Fibroblast of lung (primary cell): ENCODE measurements at regions not wholly inside any gene's neighbourhood (a gene's known extent, or its start where the extent isn't known, plus 50 kb on each side); places are given as distances from the start of the nearest gene placed in this dataset.

Experiments
- DNase-seq, 2 donors: peaks; one replicate each; pipeline versions ENCODE4 v3.0.0 to v3.0.0-alpha.2; 2010; ENCODE audit warnings: low read depth in 2 of 2
- H2AFZ ChIP-seq: 2 replicates; pipeline ENCODE4 v1.5.1; 2012; ENCODE audit warnings: low read length, control low read depth, inconsistent platforms
- H3K27ac ChIP-seq: 2 replicates; pipeline ENCODE4 v1.5.1; 2011; ENCODE audit warnings: low read length, control low read depth; ENCODE audit not compliant: insufficient read depth
- H3K27me3 ChIP-seq: 2 replicates; pipeline ENCODE4 v1.5.1; 2011; ENCODE audit warnings: mild to moderate bottlenecking, low read length; ENCODE audit not compliant: control insufficient read depth, insufficient read depth
- H3K36me3 ChIP-seq: 2 replicates; pipeline ENCODE4 v1.5.1; 2011; ENCODE audit warnings: low read length; ENCODE audit not compliant: control insufficient read depth, insufficient read depth
- H3K4me1 ChIP-seq: 2 replicates; pipeline ENCODE4 v1.5.1; 2011; ENCODE audit warnings: low read length; ENCODE audit not compliant: control insufficient read depth, insufficient read depth; ENCODE audit errors: extremely low read depth
- H3K4me2 ChIP-seq: 2 replicates; pipeline ENCODE4 v1.5.1; 2011; ENCODE audit warnings: low read length, control low read depth; ENCODE audit not compliant: insufficient read depth; ENCODE audit errors: extremely low read depth
- H3K4me3 ChIP-seq, 4 experiments: fragments of 200-600 bp in 1 of 4; sonication (generic) in 1 of 4; replicated peaks in 1 of 4; 2 replicates each; pipeline ENCODE4 v1.5.1; 2011 to 2016; ENCODE audit warnings: low read length in 4 of 4, low read depth in 3 of 4, mild to moderate bottlenecking in 3 of 4, control low read depth in 2 of 4, inconsistent platforms in 1 of 4, mixed read lengths in 1 of 4; ENCODE audit not compliant: insufficient read depth in 1 of 4; ENCODE audit errors: control extremely low read depth in 1 of 4
- H3K79me2 ChIP-seq: 2 replicates; pipeline ENCODE4 v1.5.1; 2012; ENCODE audit warnings: mild to moderate bottlenecking, low read length, inconsistent platforms; ENCODE audit not compliant: control insufficient read depth, insufficient read depth
- H3K9ac ChIP-seq: 2 replicates; pipeline ENCODE4 v1.5.1; 2011; ENCODE audit warnings: mild to moderate bottlenecking, low read length, control low read depth; ENCODE audit not compliant: insufficient read depth
- H3K9me3 ChIP-seq: 2 replicates; pipeline ENCODE4 v1.5.1; 2012; ENCODE audit warnings: low read depth, low read length; ENCODE audit not compliant: control insufficient read depth, insufficient read depth
- H4K20me1 ChIP-seq: 2 replicates; pipeline ENCODE4 v1.5.1; 2011; ENCODE audit warnings: low read length; ENCODE audit not compliant: control insufficient read depth, insufficient read depth; ENCODE audit errors: extremely low read depth
- CTCF ChIP-seq, 2 donors: IDR thresholded peaks in 1 of 2; conservative IDR thresholded peaks in 1 of 2; 1 replicate in 1 of 2; 2 replicates in 1 of 2; pipeline ENCODE4 v1.5.1; 2011 to 2012; ENCODE audit warnings: low read length in 2 of 2, control low read depth in 1 of 2, inconsistent platforms in 1 of 2, low read depth in 1 of 2, mild to moderate bottlenecking in 1 of 2
- EZH2 ChIP-seq: IDR thresholded peaks from 2 replicates; pipeline ENCODE4 v1.5.1; 2012; ENCODE audit warnings: low read length, control low read depth, mild to moderate bottlenecking; ENCODE audit errors: missing control alignments

DNA sequence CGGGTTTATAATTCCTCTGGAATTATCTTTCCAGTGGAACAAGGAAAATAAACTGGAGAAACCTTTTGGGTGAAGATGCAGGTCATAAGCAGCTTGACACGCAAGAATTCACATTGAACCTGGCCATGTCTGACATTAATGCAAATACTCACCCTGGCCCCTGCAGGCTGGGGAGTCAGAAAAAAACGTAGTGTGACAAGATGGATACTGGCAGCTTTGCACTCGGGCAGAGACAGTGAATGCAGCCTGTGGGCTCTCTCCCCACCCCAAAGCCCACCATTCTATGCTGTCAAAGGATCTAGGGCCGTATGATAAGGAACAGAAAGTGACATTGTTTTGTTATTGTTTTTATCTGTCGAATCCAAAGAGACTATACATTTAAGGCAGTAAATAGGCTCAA lies 223.1 kb downstream of the RBM43 start:
- TF ChIP-seq EZH2 (no peak), CTCF (conservative IDR thresholded peaks at IDR 0.05 in 1 of 2, IDR thresholded peaks at IDR 0.05 in 1 of 2; ENCODE audit: low read depth in 1 of 2, low read length in 2 of 2) (no peak)
- no peak overlapping the region for H3K4me2 ChIP-seq

GRCh38 chr2:151037434-151037833 lies 224.2 kb downstream of the RBM43 start:
- Histone ChIP-seq H3K4me2 (no peak overlapping the region), H3K36me3 (no peaks in the 10 kb centered on the region), H4K20me1 (no peaks in the 10 kb centered on the region), H3K9ac (no peak overlapping the region), H3K4me3 (no peak overlapping the region), H3K79me2 (no peaks in the 10 kb centered on the region), H3K9me3 (no peaks in the 10 kb centered on the region), H3K27me3 (no peaks in the 10 kb centered on the region), H2AFZ (no peak overlapping the region), H3K4me1 (peaks cover 7% of the 10 kb centered on the region), H3K27ac (no peak overlapping the region)
- DNase-seq = no peak
- TF ChIP-seq CTCF (conservative IDR thresholded peaks at IDR 0.05 in 1 of 2, IDR thresholded peaks at IDR 0.05 in 1 of 2; ENCODE audit: low read depth in 1 of 2, low read length in 2 of 2) (no peak), EZH2 (no peak)

More for the DNA sequence above, 223.1 kb downstream of the RBM43 start:
- H3K4me3 ChIP-seq = no peak overlapping the region
- no peak overlapping the region for H3K27ac ChIP-seq
- H3K9me3 ChIP-seq = no peaks in the 10 kb centered on the region
- no peak for DNase-seq
- H4K20me1 ChIP-seq = no peaks in the 10 kb centered on the region
- no peak overlapping the region for H3K9ac ChIP-seq
- no peaks in the 10 kb centered on the region for H3K79me2 ChIP-seq
- H3K4me1 ChIP-seq = peaks cover 1% of the 10 kb centered on the region
- H3K36me3 ChIP-seq = no peaks in the 10 kb centered on the region
- H2AFZ ChIP-seq = no peak overlapping the region
- no peaks in the 10 kb centered on the region for H3K27me3 ChIP-seq

DNA sequence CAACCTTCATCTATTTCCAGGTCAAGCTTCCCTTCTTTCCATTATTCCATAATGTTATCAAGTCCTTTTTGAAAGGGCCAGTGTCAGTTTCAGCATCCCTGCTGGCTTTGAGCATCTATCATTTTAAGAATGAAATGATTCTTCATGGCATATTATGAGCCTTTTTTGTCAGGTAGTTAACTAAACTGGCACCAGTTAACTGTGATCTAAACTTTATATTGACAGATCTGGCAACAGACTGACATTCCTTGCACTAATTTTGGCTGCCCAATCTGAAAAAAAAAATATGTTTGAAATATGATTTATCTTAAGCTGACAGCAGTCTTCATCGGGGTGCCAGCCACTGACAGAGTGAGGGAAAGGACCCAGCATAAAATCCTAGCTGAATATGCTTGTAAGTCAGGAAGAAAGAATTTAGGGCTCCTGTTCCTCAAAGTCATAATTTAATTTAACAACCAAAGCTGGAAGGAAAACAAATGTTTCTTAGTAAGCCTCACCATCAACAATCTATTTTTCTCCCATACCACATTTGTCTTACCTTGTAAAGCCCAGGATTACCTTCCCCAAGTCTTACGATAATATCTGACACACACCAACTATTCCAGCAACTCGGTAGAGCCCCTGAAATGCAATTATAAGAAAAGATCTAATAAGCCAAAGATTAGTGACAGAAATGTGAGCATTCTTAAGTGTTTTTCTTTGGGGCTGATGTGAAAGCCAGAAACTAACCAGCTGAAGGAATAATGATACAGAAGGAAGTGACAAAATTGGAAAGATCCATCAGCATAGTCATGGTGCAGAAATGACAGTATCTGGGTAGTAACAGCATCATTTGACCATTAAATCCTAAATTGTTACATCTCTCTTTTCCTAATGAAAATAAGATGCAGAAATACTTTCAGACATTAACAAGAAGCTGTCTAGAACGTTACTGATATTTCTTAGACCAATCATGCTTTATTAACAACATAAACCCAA lies 228.1 kb downstream of the RBM43 start:
- H3K36me3 ChIP-seq = no peaks in the 10 kb centered on the region
- no peaks in the 10 kb centered on the region for H4K20me1 ChIP-seq
- TF ChIP-seq EZH2 (no peak), CTCF (conservative IDR thresholded peaks at IDR 0.05 in 1 of 2, IDR thresholded peaks at IDR 0.05 in 1 of 2; ENCODE audit: low read depth in 1 of 2, low read length in 2 of 2) (no peak)
- peak overlapping the region; percentile 48 for H3K4me2 ChIP-seq
- H3K27me3 ChIP-seq = no peaks in the 10 kb centered on the region
- no peak overlapping the region for H3K27ac ChIP-seq
- H3K9me3 ChIP-seq = no peaks in the 10 kb centered on the region
- DNase-seq = no peak
- H3K79me2 ChIP-seq = no peaks in the 10 kb centered on the region
- no peak overlapping the region for H2AFZ ChIP-seq
- no peak overlapping the region for H3K9ac ChIP-seq
- no peak overlapping the region for H3K4me3 ChIP-seq
- peaks cover 14% of the 10 kb centered on the region for H3K4me1 ChIP-seq
